Hepatocyte (in vitro differentiated cells): ENCODE measurements at regions not wholly inside any gene's neighbourhood (a gene's known extent, or its start where the extent isn't known, plus 50 kb on each side); places are given as distances from the start of the nearest gene placed in this dataset.

Source experiments
- EZH2 ChIP-seq: fragments of 200-600 bp; sonication (generic); IDR thresholded peaks from 2 replicates; pipeline ENCODE4 v1.6.1; 2016; ENCODE audit warnings: antibody characterized with exemption, mild to moderate bottlenecking, borderline replicate concordance
- EZH2phosphoT487 ChIP-seq: fragments of 200-600 bp; sonication (generic); IDR thresholded peaks from one replicate; pipeline ENCODE4 v1.6.1; 2018; ENCODE audit warnings: antibody characterized with exemption, mild to moderate bottlenecking, low read depth, moderate library complexity; ENCODE audit not compliant: unreplicated experiment, severe bottlenecking
- TF ChIP-seq, protein P1 (sequence below): fragments of 200-600 bp; sonication (generic); IDR thresholded peaks from 2 replicates; pipeline ENCODE4 v1.5.1; 2016; ENCODE audit warnings: antibody characterized with exemption, mild to moderate bottlenecking; ENCODE audit not compliant: poor library complexity

DNA sequence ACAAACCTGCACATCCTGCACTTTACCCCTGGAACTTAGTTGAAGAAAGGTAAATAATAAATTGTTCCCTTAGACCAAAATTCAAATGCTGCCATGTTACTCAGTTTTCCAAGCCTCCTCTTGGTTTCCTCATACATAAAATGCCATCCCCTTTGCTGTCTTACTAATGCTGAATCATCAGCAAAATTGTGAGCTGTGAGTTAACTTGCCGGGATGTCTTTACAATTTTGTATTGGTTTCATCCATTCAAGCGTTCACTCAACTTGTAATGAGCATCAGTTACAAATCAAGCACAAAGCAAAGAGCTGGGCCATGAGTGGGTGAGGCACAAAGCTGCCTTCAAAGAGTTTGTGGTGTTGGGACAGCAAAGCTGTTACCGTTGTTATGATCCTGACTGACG lies 395.8 kb upstream of the ZMIZ1 start:
- TF ChIP-seq EZH2phosphoT487 (no peak), EZH2 (no peak)
- TF ChIP-seq, protein P1, sequence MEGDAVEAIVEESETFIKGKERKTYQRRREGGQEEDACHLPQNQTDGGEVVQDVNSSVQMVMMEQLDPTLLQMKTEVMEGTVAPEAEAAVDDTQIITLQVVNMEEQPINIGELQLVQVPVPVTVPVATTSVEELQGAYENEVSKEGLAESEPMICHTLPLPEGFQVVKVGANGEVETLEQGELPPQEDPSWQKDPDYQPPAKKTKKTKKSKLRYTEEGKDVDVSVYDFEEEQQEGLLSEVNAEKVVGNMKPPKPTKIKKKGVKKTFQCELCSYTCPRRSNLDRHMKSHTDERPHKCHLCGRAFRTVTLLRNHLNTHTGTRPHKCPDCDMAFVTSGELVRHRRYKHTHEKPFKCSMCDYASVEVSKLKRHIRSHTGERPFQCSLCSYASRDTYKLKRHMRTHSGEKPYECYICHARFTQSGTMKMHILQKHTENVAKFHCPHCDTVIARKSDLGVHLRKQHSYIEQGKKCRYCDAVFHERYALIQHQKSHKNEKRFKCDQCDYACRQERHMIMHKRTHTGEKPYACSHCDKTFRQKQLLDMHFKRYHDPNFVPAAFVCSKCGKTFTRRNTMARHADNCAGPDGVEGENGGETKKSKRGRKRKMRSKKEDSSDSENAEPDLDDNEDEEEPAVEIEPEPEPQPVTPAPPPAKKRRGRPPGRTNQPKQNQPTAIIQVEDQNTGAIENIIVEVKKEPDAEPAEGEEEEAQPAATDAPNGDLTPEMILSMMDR, result no peak
